Stimulated activated naive B cell treated with anti-CD40 and anti-IgM and Interleukin-4, amounts not matched to agents 10 μg/mL and 1 μg/mL and 100 μg/mL, for 72 hours (primary cell): ENCODE measurements at regions not wholly inside any gene's neighbourhood (a gene's known extent, or its start where the extent isn't known, plus 50 kb on each side); places are given as distances from the start of the nearest gene placed in this dataset.
"Not testable (repeated sequence)": the region's sequence is repeated elsewhere in the genome, so short reads cannot be mapped to it uniquely, and the experiment has no call there.

Source experiments
- ATAC-seq, 2 donors: fragments of 150-1000 bp; cut with Tn5 transposase; replicated peaks; 2 replicates each; pipeline ENCODE4 v1.10.0; 2021; ENCODE audit warnings: moderate library complexity in 1 of 2
- DNase-seq: peaks from one replicate; pipeline ENCODE4 v3.0.0; 2021
- H3K27ac Mint-ChIP-seq: one replicate; pipeline ENCODE4 v1.8.0; 2022; ENCODE audit warnings: mild to moderate bottlenecking, mixed read lengths
- H3K27me3 Mint-ChIP-seq, 2 donors: one replicate each; pipeline ENCODE4 v1.8.0; 2022; ENCODE audit warnings: mixed read lengths in 2 of 2
- H3K36me3 Mint-ChIP-seq, 2 donors: one replicate each; pipeline ENCODE4 v1.8.0; 2022; ENCODE audit warnings: mixed read lengths in 2 of 2, mild to moderate bottlenecking in 1 of 2
- H3K4me1 Mint-ChIP-seq, 2 donors: one replicate each; pipeline ENCODE4 v1.8.0; 2022; ENCODE audit warnings: mixed read lengths in 2 of 2, mild to moderate bottlenecking in 1 of 2
- H3K4me3 Mint-ChIP-seq, 2 donors: one replicate each; pipeline ENCODE4 v1.8.0; 2022; ENCODE audit warnings: mild to moderate bottlenecking in 2 of 2, mixed read lengths in 2 of 2, moderate library complexity in 1 of 2
- H3K9me3 Mint-ChIP-seq, 2 donors: one replicate each; pipeline ENCODE4 v1.8.0; 2022; ENCODE audit warnings: mixed read lengths in 2 of 2, mild to moderate bottlenecking in 1 of 2

DNA sequence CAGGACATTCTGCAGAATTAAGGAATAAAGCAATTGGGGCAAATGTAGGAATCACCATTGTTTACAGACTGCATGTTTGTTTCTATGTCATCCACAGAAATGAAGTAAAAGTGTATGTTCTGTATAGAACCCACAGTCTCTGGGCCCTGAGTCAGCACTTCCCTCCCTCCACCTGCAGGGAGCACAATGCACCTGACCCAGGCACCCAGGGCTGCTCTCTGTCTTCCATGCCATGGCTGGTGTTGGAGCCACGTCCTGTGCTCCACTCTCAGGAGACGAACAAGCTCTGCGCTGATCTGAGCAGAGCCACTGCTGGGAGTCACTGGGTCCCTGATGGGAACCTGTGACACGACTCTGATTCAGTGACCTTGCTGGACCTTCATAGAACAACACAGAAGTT, 942.5 kb downstream of the TMEM121 start:
- H3K9me3 Mint-ChIP-seq, H3K27ac Mint-ChIP-seq, H3K4me1 Mint-ChIP-seq, H3K27me3 Mint-ChIP-seq, DNase-seq, H3K4me3 Mint-ChIP-seq, H3K36me3 Mint-ChIP-seq: not testable (repeated sequence)
- peak in 1 of 2 donors; percentile 38 for ATAC-seq

DNA sequence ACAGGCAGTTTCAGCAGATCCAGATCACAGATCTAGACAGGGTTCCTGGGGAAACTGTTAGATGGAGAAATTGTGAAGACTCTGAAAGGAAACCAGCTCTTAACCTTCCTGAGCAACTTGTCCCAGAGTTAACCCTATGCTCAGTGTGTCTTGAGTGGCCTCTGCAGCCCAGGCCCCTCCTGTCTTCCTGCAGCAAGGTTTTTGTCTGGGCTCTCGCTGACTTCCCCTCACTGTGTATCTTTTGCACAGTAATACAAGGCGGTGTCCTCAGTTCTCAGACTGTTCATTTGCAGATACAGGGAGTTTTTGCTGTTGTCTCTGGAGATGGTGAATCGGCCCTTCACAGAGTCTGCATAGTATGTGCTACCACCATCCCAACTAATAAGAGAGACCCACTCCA, 943.6 kb downstream of the TMEM121 start:
- H3K4me3 Mint-ChIP-seq, H3K36me3 Mint-ChIP-seq, H3K4me1 Mint-ChIP-seq, DNase-seq, ATAC-seq, H3K9me3 Mint-ChIP-seq, H3K27ac Mint-ChIP-seq, H3K27me3 Mint-ChIP-seq: not testable (repeated sequence)

DNA sequence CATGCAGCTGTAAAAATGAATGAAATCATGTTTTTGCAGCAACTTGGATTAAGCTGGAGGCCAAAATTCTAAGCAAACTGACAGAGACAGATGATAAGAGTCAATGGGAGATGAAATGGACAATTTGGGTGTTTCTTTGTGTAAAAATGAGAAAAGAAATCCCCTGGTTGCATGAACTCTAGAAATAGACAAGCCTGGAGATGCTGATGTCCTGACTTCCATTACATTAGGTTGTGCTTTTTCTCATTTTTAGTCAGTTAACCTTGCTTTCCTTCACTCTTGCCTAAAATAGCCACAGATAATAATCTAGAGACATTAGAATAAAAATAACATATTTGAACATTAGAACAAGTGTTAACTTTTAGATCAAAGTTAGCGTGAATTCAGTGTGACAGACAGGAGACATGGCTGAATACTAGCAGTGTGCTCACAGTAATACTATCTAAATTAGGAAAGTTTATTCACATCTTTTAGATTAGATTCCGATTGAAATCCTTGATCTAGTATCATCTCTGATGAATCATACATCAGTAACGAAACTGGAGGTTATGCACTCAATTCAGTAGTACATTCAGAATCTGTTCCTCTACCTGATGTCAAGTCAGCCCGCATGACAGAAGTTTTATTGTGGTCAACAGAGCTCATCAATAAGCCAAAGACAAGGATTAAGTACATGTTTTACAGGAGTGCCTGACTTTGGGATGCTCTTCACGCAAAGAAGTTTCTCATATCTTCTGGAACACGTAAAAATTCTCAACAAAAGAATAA, 948.1 kb downstream of the TMEM121 start:
- not testable (repeated sequence) for DNase-seq, H3K4me1 Mint-ChIP-seq, H3K9me3 Mint-ChIP-seq, H3K27me3 Mint-ChIP-seq, H3K27ac Mint-ChIP-seq, H3K36me3 Mint-ChIP-seq, H3K4me3 Mint-ChIP-seq
- peak; percentile 83 to 84 for ATAC-seq

DNA sequence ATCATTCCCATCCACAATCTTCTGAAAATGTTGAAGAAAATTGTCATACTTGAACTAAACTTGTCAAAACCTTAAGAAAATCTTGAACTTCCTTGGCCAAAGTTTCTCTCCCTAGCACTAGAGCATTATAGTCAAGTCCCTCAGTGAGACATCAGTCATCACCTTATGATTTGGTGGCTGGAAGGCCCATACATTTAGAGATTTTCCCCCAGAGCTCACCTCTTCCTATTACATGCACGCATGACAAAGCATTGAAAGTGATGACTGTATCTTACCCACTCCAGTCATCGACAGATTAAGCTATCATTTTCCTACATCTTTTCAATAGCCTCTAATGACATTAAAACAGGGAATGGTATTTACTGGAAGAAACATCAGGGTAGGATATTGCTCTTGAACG, 948.8 kb downstream of the TMEM121 start:
- not testable (repeated sequence) for H3K4me3 Mint-ChIP-seq, H3K27me3 Mint-ChIP-seq, H3K4me1 Mint-ChIP-seq, H3K36me3 Mint-ChIP-seq, H3K27ac Mint-ChIP-seq, H3K9me3 Mint-ChIP-seq, DNase-seq
- ATAC-seq, result peak; percentile 69 to 76

DNA sequence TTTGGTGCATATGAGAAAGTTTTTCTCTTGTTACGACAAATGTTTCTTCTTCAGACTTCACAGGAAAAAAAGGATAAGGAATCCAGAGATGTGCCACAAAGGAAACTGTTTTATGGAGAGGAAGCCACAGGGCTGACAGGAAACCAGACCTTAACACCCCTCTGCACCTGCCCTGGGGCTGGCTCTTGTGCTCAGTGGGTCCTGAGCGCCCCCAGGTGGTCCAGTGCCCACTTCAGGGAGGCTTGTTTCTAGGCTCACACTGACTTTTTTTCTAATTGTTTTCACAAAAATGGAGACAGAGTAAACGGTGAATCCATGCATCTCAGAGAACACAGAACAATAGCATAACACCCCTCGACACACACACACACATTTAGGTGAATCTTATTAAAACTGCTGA, 951.2 kb downstream of the TMEM121 start:
- DNase-seq, H3K4me3 Mint-ChIP-seq, ATAC-seq: not testable (repeated sequence)

DNA sequence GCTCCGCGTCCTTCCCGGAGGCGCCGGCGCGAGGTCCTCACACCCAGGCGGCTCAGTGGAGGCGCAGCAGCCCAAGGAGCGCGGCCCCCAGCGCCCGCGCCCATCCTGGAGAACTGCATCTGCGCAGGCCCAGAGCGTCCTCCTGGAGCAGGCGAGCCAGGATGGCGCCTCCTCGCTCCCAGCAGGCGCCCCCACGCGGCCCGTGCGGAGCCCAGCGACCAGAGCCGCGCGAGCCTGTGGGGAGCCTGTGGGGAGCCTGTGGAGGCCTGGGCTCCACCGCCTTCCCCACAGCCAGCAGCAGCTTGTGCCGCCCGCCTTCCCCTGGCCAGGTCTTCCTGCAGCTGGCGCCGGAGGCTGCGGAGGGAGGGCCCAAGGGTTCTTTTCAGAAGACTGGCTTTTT, 953.9 kb downstream of the TMEM121 start:
- H3K27me3 Mint-ChIP-seq, H3K4me1 Mint-ChIP-seq, DNase-seq, H3K36me3 Mint-ChIP-seq, H3K27ac Mint-ChIP-seq, H3K4me3 Mint-ChIP-seq, ATAC-seq, H3K9me3 Mint-ChIP-seq: not testable (repeated sequence)

More for the DNA sequence above, 951.2 kb downstream of the TMEM121 start:
- not testable (repeated sequence) for H3K9me3 Mint-ChIP-seq, H3K27me3 Mint-ChIP-seq, H3K36me3 Mint-ChIP-seq, H3K27ac Mint-ChIP-seq, H3K4me1 Mint-ChIP-seq

DNA sequence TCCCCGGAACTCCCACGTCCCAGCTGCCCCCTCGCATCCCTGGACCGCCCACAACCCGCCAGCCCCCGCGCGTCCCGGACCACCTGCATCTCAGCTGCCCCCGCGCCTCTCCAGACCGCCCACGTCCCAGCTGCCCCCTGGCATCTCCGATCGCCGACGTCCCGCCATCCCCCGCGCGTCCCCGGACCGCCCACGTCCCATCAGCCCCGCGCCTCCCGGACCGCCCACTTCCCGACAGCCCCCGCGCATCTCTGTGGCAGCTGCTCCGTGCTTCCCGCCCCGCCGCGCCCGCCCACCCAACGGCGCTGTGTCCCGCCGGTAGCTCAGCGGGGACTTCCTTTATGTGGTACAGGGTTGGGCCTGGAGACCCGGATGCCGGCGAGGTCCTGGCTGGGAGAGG, 955.8 kb downstream of the TMEM121 start:
- H3K4me3 Mint-ChIP-seq, H3K27ac Mint-ChIP-seq, H3K4me1 Mint-ChIP-seq, DNase-seq, H3K36me3 Mint-ChIP-seq, H3K9me3 Mint-ChIP-seq, ATAC-seq, H3K27me3 Mint-ChIP-seq: not testable (repeated sequence)

DNA sequence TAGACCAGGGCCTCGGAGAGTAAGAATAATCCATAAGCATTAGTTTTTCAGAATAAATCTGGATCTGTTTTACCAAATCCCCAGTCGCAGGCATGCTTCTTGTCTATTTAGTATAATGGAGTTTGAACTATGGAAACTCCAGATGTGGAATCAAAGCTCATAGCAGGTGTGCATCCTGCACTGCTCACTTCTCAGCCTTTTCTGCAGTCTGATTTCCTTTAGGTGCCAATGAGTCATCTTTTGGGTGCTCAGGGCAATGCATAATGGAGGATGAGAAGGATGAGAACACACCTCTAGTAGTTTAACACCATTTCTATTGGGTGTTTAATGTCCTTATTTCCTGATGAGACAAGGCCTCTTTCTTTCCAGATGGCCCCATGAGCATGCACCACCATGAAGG, 961.2 kb downstream of the TMEM121 start:
- Mint-ChIP-seq H3K36me3 (no peaks in the 10 kb centered on the region), H3K4me1 (no peaks in the 10 kb centered on the region), H3K27ac (no peak overlapping the region), H3K4me3 (no peak overlapping the region), H3K9me3 (peaks cover 3 to 6% of the 10 kb centered on the region in 2 donors), H3K27me3 (no peaks in the 10 kb centered on the region)
- no peak for ATAC-seq
- DNase-seq, result no peak

DNA sequence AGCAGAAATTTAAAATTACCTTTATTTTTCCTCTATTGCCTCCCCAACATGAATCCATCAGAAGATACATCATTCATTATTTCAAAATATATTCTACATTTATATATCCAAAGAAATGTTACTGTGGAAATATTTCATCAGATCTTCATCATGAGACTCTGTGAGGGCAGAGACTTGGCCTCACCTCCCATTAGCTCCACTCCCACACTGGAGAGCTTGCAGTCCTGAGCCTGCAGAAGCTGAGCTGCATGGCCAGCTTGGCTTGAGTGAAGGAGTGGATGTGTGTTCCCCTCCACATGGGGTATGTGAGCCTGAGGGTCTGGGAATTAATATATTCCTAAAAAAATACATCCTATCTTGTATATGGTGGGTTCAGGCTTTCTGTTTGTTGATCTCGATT, 961.9 kb downstream of the TMEM121 start:
- Mint-ChIP-seq H3K27ac (no peak overlapping the region), H3K27me3 (no peaks in the 10 kb centered on the region), H3K4me1 (no peaks in the 10 kb centered on the region), H3K4me3 (no peak overlapping the region), H3K36me3 (no peaks in the 10 kb centered on the region), H3K9me3 (peaks cover 3 to 6% of the 10 kb centered on the region in 2 donors)
- ATAC-seq (no peak), DNase-seq (no peak)

DNA sequence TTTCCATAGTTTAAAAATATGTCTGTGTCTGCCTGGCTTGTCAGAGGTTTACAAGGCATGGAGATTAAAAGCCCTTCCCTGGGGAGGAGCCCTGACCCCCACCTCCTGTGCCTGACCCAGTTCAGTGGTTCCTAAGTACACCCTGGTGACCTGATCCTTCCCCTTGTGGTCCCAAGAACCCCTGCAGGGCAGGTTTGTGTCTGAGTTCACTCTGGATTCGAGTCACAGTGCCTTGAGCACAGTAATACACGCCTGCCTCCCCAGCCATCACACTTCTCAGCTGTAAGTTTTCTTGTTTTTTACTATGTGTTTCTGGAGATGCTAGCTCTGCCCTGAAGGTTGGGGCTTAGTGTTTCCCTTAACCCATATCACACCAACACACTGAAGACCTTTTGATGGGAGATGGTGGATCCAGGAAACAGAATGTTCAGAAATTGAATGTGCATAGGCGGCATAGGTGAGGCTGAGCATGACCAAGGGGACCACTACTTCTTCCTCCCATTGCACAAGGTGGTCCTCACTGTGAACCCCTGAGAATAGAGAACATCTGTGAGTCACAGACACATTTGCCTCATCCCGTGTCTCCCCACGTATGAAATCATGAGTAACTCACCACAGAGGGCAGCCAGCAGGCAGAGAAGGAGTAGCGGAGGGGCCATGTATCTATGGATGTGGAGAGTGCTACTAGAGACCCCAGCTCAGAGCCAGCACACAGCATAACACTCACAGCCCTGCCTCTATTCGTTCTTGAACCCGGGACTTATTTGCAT, 962.9 kb downstream of the TMEM121 start:
- Mint-ChIP-seq H3K4me3 (no peak overlapping the region), H3K27me3 (no peaks in the 10 kb centered on the region), H3K9me3 (peaks cover 3 to 6% of the 10 kb centered on the region in 2 donors), H3K27ac (no peak overlapping the region), H3K36me3 (no peaks in the 10 kb centered on the region), H3K4me1 (peaks cover 4 to 5% of the 10 kb centered on the region in 2 donors)
- DNase-seq, result no peak
- ATAC-seq, result peak in 1 of 2 donors; percentile 20

DNA sequence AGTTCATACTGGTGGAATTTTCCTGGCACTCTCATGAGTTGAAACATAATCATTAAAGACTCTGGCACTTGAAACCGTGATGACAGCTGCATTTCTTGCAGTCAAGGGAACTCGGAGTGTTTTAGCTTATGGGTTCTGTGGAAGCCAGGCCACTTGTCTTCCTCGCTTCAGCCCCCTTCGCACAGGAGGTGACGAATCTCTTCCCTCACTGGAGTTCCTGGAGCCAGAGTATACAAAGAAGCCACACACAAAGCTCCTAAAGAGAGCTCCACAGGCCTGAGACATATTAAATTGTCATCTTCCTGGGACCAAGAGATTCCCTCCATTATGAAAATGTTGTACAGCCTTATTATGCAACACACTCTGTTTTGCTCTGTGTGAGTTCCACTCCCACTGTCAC, 964.1 kb downstream of the TMEM121 start:
- ATAC-seq (no peak), DNase-seq (no peak)
- Mint-ChIP-seq H3K4me1 (peaks cover 10 to 15% of the 10 kb centered on the region in 2 donors), H3K4me3 (no peak overlapping the region), H3K27ac (no peak overlapping the region), H3K9me3 (peaks cover 3 to 6% of the 10 kb centered on the region in 2 donors), H3K27me3 (no peaks in the 10 kb centered on the region), H3K36me3 (no peaks in the 10 kb centered on the region)

DNA sequence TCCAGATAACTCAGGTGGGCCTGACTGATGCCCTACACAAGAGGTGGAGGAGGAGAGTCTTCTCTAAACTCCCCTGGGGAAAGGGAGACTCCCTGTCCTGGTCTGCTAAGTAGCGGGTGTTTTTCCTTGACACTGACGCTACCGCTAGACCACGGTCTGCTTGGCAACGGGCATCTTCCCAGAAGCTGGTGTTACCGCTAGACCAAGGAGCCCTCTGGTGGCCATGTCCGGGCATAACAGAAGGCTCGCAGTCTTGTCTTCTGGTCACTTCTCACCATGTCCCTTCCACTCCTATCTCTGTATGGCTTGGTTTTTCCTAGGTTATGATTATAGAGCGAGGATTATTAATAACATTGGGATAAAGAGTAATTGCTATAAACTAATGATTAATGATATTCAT, 965.5 kb downstream of the TMEM121 start:
- no peak for DNase-seq

DNA sequence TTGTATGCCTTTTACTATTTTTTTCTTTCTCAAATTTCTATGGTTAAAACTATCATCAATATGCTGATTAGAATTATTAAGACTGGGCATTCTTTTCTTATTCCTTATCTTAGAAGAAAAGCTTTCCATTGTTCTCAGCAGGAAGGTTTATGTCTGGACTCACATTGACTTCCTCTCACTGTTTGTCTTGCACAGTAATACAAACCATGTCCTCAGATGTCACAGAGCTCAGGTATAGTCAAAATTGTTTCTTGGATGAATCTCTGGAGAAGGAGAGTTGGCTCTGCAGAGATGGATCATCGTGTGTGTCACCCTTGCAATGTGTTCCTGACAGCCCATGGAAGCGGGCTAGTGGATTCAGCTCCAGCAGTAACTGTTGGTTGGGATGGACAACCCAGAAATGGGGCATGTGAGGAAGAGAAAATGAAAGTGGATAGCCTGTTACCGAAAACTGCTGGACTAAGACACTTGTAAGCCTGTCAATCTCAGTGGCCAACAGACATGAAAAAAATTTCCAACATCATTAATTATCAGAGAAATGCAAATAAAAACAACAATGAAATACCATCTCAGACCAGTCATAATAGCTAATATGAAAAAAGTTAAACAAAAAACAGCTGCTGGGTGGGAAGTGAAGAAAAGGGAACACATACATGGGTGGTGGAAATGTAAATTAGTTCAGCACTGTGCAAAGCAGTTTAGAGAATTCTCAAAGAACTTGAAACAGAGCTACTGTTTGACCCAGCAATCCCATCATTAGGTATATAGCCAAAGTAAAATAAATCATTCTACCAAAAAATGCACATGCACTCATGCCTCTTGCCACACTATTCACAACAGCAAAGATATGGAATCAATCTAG, 967.8 kb downstream of the TMEM121 start:
- Mint-ChIP-seq H3K27me3 (no peaks in the 10 kb centered on the region), H3K27ac (peak overlapping the region; percentile 89), H3K4me1 (peaks cover 10 to 15% of the 10 kb centered on the region in 2 donors), H3K4me3 (peak overlapping the region; percentile 82 to 83), H3K9me3 (peaks cover 3 to 6% of the 10 kb centered on the region in 2 donors), H3K36me3 (no peaks in the 10 kb centered on the region)
- DNase-seq, result no peak
- ATAC-seq, result peak; percentile 52 to 53

More for the DNA sequence above, 965.5 kb downstream of the TMEM121 start:
- no peaks in the 10 kb centered on the region for H3K27me3 Mint-ChIP-seq
- H3K9me3 Mint-ChIP-seq, result peaks cover 3 to 6% of the 10 kb centered on the region in 2 donors
- no peak overlapping the region for H3K27ac Mint-ChIP-seq
- peaks cover 10 to 15% of the 10 kb centered on the region in 2 donors for H3K4me1 Mint-ChIP-seq
- H3K4me3 Mint-ChIP-seq, result no peak overlapping the region
- H3K36me3 Mint-ChIP-seq, result no peaks in the 10 kb centered on the region
- no peak for ATAC-seq

DNA sequence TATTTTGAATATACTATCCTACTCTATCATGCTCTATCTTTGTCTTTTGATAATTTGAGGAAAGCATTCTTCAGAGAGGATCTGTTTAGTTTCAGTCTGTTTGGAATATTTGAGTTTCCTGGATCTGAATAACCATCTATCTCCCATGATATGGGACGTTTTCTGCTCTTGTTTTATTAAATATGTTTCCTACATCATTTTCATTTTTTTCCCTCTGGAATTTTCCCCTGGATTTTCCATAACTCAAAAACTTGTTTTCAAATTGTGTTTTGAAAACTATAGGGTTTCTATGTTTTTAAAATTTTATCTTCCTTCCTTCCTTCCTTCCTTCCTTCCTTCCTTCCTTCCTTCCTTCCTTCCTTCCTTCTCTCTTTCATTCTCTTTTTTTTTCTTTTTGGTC, 974.2 kb downstream of the TMEM121 start:
- Mint-ChIP-seq H3K4me1 (peaks cover 5 to 12% of the 10 kb centered on the region in 2 donors), H3K9me3 (no peaks in the 10 kb centered on the region), H3K36me3 (no peaks in the 10 kb centered on the region), H3K27me3 (peaks cover 0 to 5% of the 10 kb centered on the region in 2 donors), H3K27ac (no peak overlapping the region), H3K4me3 (no peak overlapping the region)
- DNase-seq (no peak), ATAC-seq (no peak)
